ENCODE measurements at regions not wholly inside any gene's neighbourhood (a gene's known extent, or its start where the extent isn't known, plus 50 kb on each side); places are given as distances from the start of the nearest gene placed in this dataset.

DNA sequence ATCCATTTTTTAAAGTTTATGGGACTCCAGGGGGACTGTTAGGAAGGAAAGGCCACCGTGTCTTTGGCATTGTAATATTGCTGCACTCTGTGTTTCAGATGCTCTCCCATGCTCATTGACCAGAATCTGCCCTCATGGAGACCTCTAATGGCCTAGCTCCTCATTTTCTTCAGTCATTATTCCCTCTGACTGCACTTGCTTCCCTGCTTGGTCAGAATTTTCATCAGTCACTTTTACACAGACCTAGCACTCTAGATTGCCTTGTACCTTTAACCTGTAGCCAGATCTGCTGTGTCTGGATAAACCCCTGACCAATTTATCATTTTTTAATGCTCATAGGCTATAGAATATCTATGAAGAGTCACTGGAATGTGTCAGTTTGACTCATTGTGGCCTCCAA lies 155.5 kb upstream of the NUDT12 start:
- DNase-seq (ENCODE audit: low read depth, low spot score) (no peak), ATAC-seq (no peak)
- ChIA-PET POLR2A (no interaction called here), RAD21 (ENCODE audit: low non-redundant PET in 1 of 2, low total read pairs in 2 of 2, uncharacterized antibody in 2 of 2, unreplicated experiment in 2 of 2) (no interaction called here), CTCF (no interaction called here)
- H3K9ac ChIP-seq (ENCODE audit: low read length), result no peak overlapping the region
- peaks cover 8 to 9% of the 10 kb centered on the region in 2 experiments; a peak in 2 of 4 replicates for H3K9me3 ChIP-seq (ENCODE audit: control insufficient read depth in 1 of 2, insufficient read depth in 1 of 2, low read depth in 1 of 2, low read length in 2 of 2)
- H3K4me3 ChIP-seq (replicated peaks in 1 of 2; ENCODE audit: low read depth in 1 of 2, low read length in 2 of 2), result no peak overlapping the region
- H3K4me2 ChIP-seq (ENCODE audit: low read length), result no peak overlapping the region
- H2AFZ ChIP-seq (ENCODE audit: low read depth, low read length, poor library complexity, severe bottlenecking), result no peak overlapping the region
- no peaks in the 10 kb centered on the region for H3K79me2 ChIP-seq (ENCODE audit: insufficient read depth, low read length)
- H3K27me3 ChIP-seq (ENCODE audit: insufficient read depth, low read length), result no peaks in the 10 kb centered on the region
- H4K20me1 ChIP-seq (ENCODE audit: insufficient read depth), result no peaks in the 10 kb centered on the region
- H3K36me3 ChIP-seq (ENCODE audit: control insufficient read depth in 1 of 2, insufficient read depth in 2 of 2, low read length in 2 of 2), result no peaks in the 10 kb centered on the region
- intact Hi-C loops (cut with micrococcal nuclease), result no loop called here
- H3K9me2 ChIP-seq (ENCODE audit: insufficient read depth), result no peaks in the 10 kb centered on the region; the same call in 1 of the 2 replicates
- H3K4me1 ChIP-seq (ENCODE audit: control insufficient read depth in 1 of 2, insufficient read depth in 2 of 2, low read length in 2 of 2), result no peaks in the 10 kb centered on the region
- no peak overlapping the region for H3K27ac ChIP-seq (ENCODE audit: low read depth, low read length)
- BruUV-seq (replicated peaks), result no TSS peak
- TF ChIP-seq SRF (IDR thresholded peaks at IDR 0.05; ENCODE audit: low read depth) (no peak), SIN3A (IDR thresholded peaks at IDR 0.05; ENCODE audit: low read depth) (no peak), ZNF274 (IDR thresholded peaks at IDR 0.05; ENCODE audit: low read depth, low read length) (no peak), EZH2phosphoT487 (IDR thresholded peaks at IDR 0.05; ENCODE audit: borderline replicate concordance) (no peak), TCF7L2 (IDR thresholded peaks at IDR 0.05; ENCODE audit: borderline replicate concordance, extremely low read depth, insufficient read depth, insufficient read length) (no peak), POLR2A (IDR thresholded peaks at IDR 0.05; ENCODE audit: borderline replicate concordance, extremely low read depth, insufficient read depth, insufficient read length) (no peak), YY1 (IDR thresholded peaks at IDR 0.05; ENCODE audit: extremely low read depth, insufficient replicate concordance, low read depth, low read length) (no peak), ATF3 (IDR thresholded peaks at IDR 0.05) (no peak), MAX (IDR thresholded peaks at IDR 0.05) (no peak), CBX3 (IDR thresholded peaks at IDR 0.05; ENCODE audit: low read depth) (no peak), CEBPB (IDR thresholded peaks at IDR 0.05; ENCODE audit: low read depth) (no peak), ELF1 (IDR thresholded peaks at IDR 0.05; ENCODE audit: borderline replicate concordance, low read depth) (no peak)

DNA sequence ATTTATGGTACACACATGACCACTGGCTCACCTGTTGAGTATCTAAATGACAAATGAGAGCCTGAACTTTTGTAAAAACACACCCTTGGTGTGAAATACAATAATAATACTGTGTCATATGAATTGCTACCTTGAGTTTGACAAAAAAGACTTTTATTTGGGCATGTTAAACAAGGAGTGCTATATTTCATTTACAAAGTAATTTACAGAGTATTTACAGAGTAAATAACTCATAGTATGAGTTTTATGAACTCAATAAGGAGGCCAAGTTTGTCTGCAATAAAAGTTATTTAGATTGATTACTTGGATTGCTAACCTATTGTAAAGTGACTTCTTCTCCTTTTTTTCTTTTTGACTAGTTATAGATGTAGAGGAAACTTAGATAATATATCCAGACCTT lies 146.0 kb upstream of the NUDT12 start:
- BruUV-seq (replicated peaks), result no TSS peak
- H3K36me3 ChIP-seq (ENCODE audit: control insufficient read depth in 1 of 2, insufficient read depth in 2 of 2, low read length in 2 of 2), result no peaks in the 10 kb centered on the region
- RAD21 ChIA-PET (ENCODE audit: low non-redundant PET in 1 of 2, low total read pairs in 2 of 2, uncharacterized antibody in 2 of 2, unreplicated experiment in 2 of 2), result no interaction called here
- intact Hi-C loops (cut with micrococcal nuclease), result no loop called here
- H3K4me3 ChIP-seq (replicated peaks in 1 of 2; ENCODE audit: low read depth in 1 of 2, low read length in 2 of 2), result no peak overlapping the region
- no peaks in the 10 kb centered on the region for H4K20me1 ChIP-seq (ENCODE audit: insufficient read depth)
- H3K4me1 ChIP-seq (ENCODE audit: control insufficient read depth in 1 of 2, insufficient read depth in 2 of 2, low read length in 2 of 2), result no peaks in the 10 kb centered on the region
- H3K9me3 ChIP-seq (ENCODE audit: control insufficient read depth in 1 of 2, insufficient read depth in 1 of 2, low read depth in 1 of 2, low read length in 2 of 2), result no peaks in the 10 kb centered on the region
- no peaks in the 10 kb centered on the region for H3K27me3 ChIP-seq (ENCODE audit: insufficient read depth, low read length)
- H3K9ac ChIP-seq (ENCODE audit: low read length), result no peak overlapping the region
- POLR2A ChIA-PET, result no interaction called here
- DNase-seq (ENCODE audit: low read depth, low spot score) (no peak), ATAC-seq (no peak)
- H3K27ac ChIP-seq (ENCODE audit: low read depth, low read length), result no peak overlapping the region
- H3K79me2 ChIP-seq (ENCODE audit: insufficient read depth, low read length), result no peaks in the 10 kb centered on the region
- H2AFZ ChIP-seq (ENCODE audit: low read depth, low read length, poor library complexity, severe bottlenecking), result no peak overlapping the region
- CTCF ChIA-PET, result no interaction called here
- no peaks in the 10 kb centered on the region for H3K9me2 ChIP-seq (ENCODE audit: insufficient read depth)
- TF ChIP-seq, protein P1, sequence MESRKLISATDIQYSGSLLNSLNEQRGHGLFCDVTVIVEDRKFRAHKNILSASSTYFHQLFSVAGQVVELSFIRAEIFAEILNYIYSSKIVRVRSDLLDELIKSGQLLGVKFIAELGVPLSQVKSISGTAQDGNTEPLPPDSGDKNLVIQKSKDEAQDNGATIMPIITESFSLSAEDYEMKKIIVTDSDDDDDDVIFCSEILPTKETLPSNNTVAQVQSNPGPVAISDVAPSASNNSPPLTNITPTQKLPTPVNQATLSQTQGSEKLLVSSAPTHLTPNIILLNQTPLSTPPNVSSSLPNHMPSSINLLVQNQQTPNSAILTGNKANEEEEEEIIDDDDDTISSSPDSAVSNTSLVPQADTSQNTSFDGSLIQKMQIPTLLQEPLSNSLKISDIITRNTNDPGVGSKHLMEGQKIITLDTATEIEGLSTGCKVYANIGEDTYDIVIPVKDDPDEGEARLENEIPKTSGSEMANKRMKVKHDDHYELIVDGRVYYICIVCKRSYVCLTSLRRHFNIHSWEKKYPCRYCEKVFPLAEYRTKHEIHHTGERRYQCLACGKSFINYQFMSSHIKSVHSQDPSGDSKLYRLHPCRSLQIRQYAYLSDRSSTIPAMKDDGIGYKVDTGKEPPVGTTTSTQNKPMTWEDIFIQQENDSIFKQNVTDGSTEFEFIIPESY (IDR thresholded peaks at IDR 0.05; ENCODE audit: extremely low read depth, insufficient replicate concordance, low read length), result no peak
- TF ChIP-seq CEBPB (IDR thresholded peaks at IDR 0.05; ENCODE audit: low read depth) (no peak), EZH2phosphoT487 (IDR thresholded peaks at IDR 0.05; ENCODE audit: borderline replicate concordance) (no peak), TCF7L2 (IDR thresholded peaks at IDR 0.05; ENCODE audit: borderline replicate concordance, extremely low read depth, insufficient read depth, insufficient read length) (no peak), ZNF274 (IDR thresholded peaks at IDR 0.05; ENCODE audit: low read depth, low read length) (no peak), YY1 (IDR thresholded peaks at IDR 0.05; ENCODE audit: extremely low read depth, insufficient replicate concordance, low read depth, low read length) (no peak)
- H3K4me2 ChIP-seq (ENCODE audit: low read length), result no peak overlapping the region

Data from HCT116 (cell line).